ENCODE measurements at regions not wholly inside any gene's neighbourhood (a gene's known extent, or its start where the extent isn't known, plus 50 kb on each side); places are given as distances from the start of the nearest gene placed in this dataset.

DNA sequence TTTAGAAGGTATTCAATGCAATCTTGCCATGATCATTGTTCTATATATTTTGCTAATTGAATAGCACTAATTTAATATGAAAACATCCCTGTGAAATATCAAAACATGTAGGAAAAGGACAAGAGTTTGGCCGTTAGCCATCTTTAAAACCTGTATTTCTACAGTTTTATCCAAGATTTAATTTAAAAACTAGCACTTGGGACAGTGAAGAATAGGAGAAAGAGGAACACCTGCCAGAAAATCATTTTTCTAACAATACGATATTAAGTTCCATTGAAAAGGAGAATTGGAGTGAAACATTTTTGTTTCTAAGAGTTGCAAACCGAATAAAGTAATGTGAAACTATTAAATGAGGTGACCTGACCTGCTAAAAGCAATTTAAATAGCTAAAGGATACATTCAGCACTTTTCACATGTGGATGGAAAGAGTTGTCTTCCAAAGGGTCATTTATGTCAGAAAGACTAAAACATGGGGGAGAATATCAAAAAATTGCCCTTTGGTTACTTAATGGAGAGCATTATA, 1673.6 kb upstream of the MIR17HG start:
- DNase-seq = no peak

DNA sequence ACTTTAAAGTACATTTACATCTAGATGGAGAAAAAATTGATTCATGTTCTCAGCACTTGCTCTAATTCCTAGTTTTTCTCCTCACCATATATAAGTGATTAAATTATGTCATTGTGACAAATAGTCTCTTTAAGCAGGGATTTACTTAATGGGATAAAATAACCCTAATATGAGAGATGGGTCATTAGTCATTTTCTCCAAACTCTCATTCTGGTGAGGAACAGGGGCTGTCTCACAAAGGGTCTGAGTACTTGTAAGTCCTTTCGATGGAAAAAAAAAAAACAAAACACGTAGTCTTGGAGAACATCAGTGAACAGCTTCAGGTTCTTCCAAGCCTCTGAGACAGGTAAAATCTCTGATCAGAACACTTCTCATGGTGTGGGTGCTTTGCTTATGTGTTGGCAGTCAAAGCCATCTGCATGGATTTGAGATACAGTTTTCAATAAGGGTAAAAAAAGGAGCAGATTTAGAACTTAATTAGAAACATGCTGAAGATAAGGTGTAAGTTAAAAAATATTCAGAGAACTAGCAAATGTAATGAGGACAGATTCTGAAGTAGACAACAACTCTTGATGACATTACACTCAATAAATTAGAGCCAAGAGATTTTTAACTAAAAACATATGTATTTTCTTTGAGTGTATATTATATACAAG, 1668.9 kb upstream of the MIR17HG start:
- DNase-seq = no peak

DNA sequence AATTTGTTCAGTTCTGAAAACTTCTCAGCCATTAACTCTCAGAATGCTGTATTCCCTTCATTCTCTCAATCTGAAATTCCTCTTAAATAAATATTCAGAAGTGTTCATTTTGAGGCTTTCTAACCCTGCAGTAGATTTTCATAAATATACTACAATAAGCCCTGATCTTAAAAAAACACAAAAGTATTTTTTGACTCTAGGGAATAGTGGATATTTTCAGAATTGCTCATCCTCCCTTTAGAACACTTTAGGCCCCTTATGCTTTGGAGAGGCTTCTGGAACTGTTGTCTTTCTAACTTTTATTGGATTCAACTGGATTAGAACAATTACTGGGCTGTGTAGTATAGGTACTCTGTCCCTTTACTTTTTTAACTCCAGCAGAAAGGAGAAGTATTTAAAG, 1662.6 kb upstream of the MIR17HG start:
- no peak for DNase-seq

DNA sequence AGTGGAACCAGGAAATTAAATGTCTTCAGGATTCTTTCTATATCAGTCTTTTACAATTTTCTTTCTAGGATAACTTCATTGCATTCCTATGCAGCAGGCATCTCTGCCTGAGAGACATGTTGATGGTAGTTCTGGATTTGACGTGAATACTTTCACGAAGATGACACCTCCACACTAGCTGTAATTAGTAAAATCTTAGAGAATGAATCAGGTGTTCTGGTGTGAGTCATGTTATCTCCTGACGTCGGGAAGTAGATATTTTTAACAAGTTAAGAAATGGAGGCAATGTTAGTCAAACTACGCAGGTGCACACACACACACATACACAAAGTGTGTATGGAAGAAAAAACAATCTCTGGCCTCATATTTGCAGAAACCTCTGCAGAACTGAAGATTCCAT, 1661.3 kb upstream of the MIR17HG start:
- DNase-seq = no peak

DNA sequence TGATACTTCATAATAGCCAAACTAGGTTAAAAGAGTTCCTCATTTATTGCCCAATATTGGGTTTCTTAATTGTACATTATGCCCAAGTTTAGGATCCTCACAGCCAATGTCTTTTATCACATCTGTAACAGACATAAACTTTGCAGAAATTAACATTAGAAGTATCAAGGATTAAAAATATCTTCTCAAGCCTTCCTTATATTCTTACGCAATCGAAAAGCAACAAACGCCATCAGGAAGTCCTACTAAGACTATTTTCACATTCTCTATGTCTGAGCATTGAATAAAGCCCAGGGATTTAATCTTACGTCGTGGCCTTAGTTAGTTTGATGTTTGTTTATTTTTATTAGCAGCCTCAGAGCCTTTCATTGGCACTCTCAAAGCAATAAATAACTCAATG, 1660.4 kb upstream of the MIR17HG start:
- no peak for DNase-seq

DNA sequence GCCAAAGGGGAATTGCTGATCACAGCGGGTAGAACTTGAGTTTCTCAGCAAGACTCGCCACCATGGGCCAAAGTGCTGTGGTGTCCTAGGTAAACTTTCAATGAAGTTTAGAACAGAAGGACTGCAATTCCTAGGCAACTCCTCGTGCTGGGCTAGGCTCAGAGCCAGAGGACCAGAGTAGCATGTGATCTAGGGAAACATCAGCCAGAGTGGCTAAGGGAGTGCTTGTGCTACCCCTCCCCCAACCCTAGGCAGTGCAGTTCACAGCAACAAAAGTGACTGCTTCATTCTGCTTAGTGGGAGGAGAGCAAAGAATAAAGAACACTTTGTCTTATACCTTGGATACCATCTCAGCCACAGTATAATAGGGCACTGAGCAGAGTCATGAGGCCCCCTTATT, 1658.6 kb upstream of the MIR17HG start:
- no peak for DNase-seq

DNA sequence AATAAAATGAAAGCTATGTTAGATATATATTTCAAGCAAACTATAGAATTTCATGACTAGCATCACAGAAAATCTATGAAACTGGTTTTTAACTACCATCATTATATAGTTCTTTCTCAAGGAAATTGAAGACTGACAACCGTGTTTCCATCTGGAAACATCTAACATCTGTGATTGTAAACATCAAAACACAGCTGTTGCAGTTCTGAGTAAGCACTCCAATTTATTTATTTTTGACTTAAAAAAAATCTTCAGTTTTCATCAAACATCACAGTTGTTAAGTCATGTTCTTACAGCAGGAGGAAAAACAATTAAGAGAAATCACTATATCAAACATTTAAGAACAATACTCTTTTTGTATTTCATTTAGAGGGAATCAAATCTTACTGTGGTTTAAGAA, 1653.0 kb upstream of the MIR17HG start:
- DNase-seq = no peak

DNA sequence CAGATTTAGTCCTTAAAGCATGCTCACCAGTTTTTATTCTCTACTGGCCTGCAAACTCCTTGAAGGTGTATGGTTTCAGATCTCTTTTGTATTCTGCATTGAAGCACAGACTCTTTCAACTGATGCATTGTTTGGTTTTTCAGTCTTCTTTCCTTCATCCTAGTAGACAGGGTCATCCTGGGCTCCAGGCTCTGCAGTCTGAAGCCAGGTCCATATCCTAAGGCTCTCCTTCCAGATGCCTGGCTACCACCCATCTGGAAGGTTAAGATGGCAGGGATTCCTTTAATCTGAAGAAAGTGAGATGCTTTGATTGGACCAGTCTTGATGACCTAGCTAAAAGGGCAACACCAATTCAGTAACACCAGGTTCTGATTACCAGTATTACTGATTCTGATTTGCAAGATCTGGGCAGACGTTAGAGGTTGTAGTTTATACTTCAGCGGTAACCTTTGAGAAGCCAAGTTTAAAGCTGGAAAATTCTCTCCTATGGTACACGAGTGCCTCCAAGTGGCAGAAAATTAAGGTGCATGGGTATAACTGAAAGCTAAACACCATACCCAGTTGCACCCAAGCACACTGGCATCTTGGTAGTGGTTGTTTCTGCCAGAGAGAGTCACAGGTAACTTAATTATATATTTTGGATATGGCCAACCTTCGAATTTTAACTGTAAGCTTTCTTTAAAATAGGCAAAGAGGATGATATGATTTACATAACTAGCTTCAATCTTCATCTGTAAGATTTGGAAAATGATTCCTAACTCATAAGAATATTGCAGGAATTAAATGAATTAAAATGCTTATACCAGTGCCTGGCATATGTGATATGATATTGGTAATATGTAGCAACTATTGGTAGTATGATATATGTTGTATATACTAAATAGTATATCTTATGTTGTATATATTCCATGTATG, 1651.9 kb upstream of the MIR17HG start:
- DNase-seq = peak; percentile 57

DNA sequence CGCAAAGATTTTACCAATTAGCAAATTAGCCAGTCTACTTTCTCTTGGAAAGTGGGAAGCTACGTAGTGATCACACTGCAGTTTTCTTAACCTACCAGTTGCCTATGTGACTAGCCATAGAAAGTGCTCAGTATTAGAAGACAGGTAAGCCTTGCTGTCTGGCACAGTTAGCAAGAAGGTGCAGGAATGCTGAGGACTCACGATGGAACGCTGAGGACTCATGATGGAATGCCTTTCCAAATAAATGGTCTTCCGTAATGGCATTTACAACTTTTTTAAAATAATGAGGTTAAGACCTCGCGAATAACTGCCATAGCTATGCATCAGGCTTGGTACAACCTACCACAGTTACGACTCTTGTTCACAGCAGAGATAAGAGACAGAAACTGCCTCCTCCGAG, 1645.6 kb upstream of the MIR17HG start:
- no peak for DNase-seq

DNA sequence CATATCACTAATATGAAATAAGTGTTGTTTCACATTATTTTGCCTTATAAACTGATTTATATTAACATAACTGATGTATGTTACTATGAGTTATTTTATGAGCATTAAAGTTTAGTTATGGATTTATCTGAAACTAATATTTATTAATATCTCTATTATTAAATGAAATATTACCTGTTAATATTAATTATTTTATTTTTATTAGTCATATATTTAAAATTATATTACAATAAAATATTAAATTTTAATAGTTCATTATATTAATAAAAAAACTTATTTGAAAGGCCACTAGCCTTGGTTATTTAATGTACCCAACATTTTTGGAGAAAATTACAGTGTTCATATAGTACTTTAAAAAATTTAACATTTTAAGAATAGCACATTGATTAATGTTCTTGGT, 1643.4 kb upstream of the MIR17HG start:
- no peak for DNase-seq

DNA sequence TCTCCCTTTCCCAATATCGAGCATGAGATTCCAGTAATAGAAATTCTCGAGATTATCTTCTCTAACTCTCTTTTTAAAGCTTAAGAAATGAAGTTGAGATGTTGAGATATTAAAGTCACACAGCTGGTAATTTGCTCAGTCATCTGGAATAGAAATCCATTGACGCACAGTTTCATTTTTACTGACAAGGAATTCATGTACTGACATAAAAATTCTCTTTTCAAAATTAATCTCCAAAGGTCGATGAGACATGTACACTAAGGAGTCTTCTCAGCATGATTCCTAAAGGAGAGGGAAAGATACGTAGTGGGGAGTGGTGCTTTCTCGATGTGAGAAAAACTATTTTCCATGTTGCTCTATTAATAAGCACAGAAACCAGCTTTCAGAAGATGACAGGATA, 1639.5 kb upstream of the MIR17HG start:
- no peak for DNase-seq

DNA sequence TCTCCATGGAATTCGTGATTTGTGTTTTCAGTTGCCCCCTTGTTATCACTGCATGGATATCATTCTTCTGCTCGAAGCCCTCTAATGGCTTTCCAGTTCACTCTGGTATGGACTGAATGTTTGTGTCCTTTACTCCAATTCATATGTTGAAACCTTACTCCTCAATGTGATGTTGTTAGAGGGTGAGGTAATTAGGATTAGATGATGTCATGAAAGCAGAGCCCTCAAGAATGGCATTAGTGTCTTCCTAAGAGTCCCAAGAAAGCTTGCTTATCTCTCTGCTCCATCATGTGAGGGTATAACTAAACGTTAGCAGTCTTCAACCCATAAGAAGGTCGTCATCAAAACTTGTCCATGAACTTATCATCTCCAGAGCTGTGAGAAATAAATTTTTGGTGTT, 1626.3 kb upstream of the MIR17HG start:
- DNase-seq = no peak

DNA sequence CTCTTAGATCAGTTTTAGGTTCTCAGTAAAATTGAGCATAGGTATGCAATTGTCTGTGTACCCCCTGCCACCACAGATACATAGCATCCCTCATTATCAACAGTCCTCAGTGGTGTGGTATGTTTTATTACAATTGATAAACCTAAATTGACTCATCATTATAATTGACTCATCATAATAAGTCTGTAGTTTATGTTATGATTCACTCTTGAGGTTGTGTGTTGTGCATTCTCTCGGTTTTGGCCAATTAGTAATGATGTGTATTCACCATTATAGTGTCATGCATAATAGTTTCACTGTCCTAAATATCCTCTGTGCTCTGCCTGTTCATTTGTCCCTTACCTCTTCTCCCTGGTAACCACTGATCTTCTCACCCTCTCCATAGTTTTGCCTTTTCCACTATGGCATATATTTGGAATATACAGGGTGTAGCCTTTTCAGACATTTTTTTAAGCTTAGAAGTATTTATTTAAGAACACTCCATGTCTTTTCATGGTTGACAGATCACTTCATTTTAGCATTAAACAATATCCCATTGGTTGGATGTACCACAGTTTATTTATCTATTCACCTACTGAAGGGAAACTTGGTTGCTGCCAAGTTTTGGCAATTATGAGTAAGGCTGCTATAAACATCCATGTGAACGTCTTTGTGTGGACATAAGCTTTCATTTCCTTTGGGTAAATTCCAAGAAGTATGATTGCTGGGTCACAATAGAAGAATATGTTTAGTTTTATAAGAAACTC, 1620.6 kb upstream of the MIR17HG start:
- no peak for DNase-seq

DNA sequence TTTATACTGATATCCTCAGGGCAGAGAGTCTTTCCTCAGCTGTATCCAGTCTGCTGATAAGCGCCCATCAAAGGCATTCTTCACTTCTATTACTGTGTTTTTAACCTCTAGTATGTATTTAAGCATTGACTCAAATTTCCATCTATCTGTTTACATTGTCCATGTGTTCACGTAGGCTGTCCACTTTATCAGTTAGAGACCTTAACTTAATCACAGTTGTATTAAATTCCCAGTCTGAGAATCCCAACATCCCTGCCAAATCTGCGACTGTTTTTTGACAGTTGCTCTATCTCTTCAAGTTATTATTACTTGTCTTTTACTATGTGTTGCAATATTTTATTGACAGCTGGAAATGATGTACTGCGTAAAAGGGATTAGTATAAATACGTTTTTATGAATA, 1613.7 kb upstream of the MIR17HG start:
- DNase-seq = no peak

DNA sequence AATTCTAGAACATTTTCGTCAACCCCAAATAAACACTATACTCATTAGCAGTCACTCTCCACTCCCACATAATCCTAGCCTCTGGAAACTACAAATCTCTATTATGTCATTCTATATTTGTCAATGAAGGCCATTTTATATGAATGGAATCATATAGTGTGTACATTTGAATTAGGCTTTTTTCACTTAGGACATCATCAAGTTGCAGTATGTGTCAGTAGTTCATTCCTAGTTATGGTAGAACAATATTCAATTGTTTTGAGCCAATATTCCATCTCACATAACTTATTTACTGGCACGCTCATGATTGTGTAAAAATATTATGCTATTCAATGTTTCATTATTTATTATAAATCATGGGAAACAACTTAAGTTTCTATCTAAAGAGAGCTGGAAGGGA, 1610.4 kb upstream of the MIR17HG start:
- DNase-seq = no peak

DNA sequence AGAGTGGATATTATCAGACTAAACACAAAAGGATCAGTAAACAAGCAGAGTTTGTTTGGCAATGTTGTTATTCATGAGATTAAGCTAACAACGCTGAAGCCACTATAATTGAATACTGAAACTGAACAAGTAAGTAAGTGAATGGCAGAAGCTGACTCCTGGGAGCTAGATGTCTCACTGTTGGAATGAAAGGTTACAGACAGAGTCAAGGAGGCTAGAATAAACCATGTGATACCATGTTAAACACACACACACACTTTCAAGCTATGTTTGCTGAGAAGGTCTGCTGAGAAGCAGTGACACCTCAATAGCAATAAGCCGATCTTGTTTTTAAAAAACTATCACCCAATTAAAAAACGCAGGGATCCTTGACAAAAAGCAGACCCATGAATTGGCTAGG, 1609.4 kb upstream of the MIR17HG start:
- DNase-seq = no peak

DNA sequence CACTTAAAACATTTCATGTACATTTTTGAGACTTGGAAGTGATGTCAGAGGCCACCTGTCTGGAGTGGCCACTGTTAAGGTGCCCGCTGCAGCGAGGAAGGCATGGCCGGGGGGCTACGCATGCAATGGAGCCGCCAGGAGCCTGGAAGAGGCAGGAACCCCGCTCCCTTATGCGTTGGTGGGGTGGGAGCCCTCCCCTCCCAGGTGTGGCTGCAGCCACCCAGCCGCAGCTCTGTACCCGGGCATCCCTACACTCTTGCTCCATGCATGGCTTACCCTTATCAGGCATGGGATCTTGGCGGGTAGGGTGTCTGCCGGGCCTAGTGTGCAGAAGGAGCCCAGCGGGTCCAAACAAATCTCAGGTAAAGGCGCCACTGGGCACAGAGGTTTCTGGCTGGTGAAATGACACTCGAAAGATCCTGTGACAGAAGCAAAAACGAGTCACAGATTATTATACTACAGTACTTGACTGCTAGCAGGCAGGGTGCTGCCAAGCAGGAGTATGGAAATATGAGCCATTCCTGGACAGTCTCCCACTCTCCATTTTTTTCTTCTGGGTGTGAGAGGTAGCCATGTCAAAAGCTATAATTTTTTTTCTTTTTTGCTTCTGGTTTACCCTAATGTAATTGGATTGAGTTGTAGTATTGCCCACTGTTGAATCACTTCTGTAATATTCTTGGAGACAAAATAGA, 1606.3 kb upstream of the MIR17HG start:
- no peak for DNase-seq

DNA sequence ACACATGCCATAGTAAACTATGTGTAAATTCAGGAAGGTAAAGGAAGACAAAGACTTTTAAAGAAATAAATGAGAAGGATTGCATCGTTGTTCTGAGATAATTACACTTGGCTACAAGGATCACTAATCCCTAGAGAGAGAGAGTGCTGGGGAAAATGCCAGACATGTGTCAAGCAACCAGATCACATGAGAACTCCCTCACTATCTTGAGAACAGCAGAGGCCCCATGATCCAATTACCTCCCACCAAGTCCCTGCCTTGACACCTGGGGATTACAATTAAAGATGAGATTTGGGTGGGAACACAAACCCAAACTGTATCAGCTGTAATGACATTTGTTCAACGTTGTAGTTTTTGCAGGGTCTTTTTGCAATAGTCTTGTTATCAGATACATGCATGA, 1600.9 kb upstream of the MIR17HG start:
- no peak for DNase-seq

DNA sequence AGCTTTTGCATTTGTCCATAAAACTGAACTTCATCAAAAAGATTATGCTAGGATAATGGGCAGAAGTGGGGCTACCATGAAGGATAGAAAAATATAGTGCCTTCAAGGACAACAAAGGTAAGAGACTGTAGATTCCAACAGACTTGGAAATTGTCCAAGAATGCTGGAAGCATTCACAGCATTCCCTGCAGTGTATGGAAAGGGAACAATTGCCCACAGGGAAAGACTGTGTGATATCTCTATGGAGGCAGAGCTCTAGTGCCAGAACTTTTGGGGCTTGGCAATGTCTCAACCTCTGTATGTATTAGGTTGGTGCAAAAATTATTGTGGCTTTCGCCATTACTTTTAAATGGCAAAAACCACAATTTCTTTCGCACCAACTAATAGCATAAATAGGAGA, 1598.8 kb upstream of the MIR17HG start:
- DNase-seq = peak; percentile 17

DNA sequence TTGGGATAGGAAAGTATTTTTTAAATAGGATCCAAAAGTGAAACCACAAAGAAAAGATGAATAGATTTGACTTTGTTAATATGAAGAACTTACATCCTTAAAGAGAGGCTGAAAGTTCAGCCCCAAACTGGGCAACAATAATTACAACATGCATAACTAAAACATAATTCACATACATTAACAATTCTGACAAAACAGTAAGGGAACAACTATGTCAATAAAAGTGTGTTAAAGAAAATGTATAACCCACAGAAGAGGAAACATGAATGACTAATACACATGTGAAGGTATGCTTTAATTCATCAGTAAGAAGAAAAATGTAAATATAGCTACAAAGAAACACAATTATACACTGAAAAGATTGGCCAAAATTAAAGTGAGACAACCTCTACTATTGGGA, 1597.6 kb upstream of the MIR17HG start:
- DNase-seq = no peak

DNA sequence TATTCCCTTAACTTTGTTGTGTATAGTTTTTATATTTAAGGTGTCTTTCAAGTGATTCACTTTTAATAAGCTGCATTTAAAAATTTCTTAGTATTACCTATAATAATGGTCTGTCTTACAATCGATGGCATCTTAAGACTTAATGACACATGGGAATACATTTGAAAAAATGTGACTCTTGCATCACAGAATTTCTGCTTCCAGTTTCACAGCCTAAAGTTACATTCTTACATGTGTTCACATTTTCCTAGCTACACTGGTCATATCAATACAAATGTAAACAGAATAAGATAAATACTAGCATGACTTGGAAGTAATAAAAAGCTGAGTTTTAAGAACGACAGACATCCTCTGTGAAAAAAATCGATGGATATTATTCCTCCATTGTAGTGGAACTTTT, 1597.1 kb upstream of the MIR17HG start:
- no peak for DNase-seq

DNA sequence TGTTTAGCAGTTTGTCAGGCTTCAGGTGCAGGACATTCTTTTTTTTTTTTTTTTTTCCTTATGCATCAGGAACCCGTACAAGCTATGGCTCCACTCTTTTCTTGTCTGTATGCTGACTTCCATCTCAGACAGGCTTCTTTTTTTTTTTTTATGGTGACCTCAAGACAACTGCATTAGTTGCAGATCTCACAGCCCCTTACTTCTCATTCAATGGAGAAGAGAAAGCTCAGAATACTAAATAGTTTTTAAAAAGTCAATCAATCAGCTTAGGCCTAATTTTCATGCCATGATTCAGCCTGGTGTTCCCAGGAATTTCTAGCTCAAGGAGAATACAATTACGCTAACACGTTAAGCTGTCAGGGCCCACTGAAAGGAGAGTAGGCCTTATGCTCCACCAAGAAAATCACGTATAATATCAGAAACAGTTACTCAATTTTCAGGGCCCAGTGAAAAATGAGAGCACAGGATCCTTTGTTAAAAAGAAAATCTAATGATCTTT, 1596.0 kb upstream of the MIR17HG start:
- DNase-seq = no peak

DNA sequence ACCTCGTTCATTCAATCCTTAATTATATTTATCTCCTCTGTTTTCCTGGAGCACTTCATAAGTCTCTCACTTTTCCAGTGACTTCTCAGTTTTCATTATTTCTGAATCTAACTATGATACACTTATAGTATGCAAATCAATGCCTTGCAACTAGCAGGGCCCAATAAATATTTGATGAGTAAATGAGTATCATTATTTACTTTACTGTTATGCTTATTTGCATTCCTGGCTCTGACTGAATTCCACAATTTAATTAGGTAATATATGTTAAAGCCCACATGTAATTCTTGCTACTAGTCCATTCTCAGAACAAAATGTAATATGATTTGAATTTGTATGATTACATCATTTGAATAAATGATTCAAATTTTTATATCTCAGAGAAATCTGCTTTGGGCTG, 1595.1 kb upstream of the MIR17HG start:
- DNase-seq = no peak

Measured in NCI-H1092 (cell line).